Activated CD4-positive, alpha-beta T cell treated with anti-CD3 and anti-CD28 coated beads, Interleukin-2, amount 10 ng/mL, durations not matched to agents 7 days and 5 days (primary cell): ENCODE measurements at regions not wholly inside any gene's neighbourhood (a gene's known extent, or its start where the extent isn't known, plus 50 kb on each side); places are given as distances from the start of the nearest gene placed in this dataset.

Experiments used
- CTCF ChIA-PET: fragments of 350-600 bp; sonication (Branson Sonifier 250); formaldehyde crosslinking; loops from one replicate; lab custom pipeline; 2021; ENCODE audit warnings: antibody characterized with exemption; lab: Charles Lee
- POLR2A ChIA-PET: fragments of 350-600 bp; sonication (Branson Sonifier 250); formaldehyde crosslinking; loops from one replicate; lab custom pipeline; 2021; ENCODE audit warnings: antibody characterized with exemption; lab: Charles Lee
- DNase-seq: peaks from one replicate; pipeline ENCODE4 v3.0.0-alpha.2; 2020
- H3K27ac Mint-ChIP-seq: one replicate; pipeline ENCODE4 v1.8.0; 2021; ENCODE audit warnings: mild to moderate bottlenecking, moderate library complexity, mixed read lengths
- H3K27me3 Mint-ChIP-seq: one replicate; pipeline ENCODE4 v1.8.0; 2021; ENCODE audit warnings: mixed read lengths
- H3K36me3 Mint-ChIP-seq: one replicate; pipeline ENCODE4 v1.8.0; 2021; ENCODE audit warnings: low read depth, mixed read lengths
- H3K4me1 Mint-ChIP-seq: one replicate; pipeline ENCODE4 v1.8.0; 2021; ENCODE audit warnings: mixed read lengths
- H3K4me3 Mint-ChIP-seq: one replicate; pipeline ENCODE4 v1.8.0; 2021; ENCODE audit warnings: mild to moderate bottlenecking, moderate library complexity, mixed read lengths
- H3K9me3 Mint-ChIP-seq: one replicate; pipeline ENCODE4 v1.8.0; 2021; ENCODE audit warnings: mixed read lengths

DNA sequence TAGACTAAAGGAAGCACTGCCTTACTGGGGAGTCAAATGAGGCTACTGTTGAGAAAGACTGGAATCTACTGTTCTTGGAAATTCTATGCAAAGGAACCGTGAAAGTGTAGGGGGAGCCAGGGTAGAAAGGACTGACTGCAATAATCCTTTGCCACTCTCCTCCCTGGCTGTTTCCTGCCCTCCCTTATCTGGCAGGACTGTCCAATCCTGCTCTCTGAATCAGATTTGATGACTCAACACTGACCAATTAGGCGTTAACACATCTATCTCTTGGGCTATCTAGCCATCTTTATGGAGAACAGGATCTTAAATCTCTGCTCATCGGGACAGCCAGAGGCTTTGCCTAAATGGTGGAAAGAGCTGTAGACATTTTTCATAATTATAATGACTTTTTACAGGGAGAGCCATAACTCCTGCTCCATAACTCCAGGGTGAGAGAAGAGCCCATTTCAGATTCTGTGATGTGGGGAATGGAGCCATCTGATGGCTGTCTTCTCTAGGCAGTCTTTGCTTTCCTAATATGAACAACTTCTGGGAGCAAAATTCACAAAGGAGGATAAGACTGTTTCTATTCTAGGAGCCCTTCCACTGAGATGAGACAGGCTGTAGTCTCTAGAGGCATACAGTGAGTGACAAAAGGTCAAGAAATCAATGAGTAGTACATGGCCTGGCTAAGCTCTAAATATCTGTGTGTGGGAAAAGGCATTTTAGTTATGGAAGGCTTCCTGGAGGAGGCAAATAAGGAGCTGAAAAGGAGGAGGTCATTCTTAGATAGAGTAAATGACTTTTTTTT, 68.9 kb upstream of the CISTR start:
- ChIA-PET POLR2A (no interaction called here), CTCF (interaction anchor here (0.5 kb wide), 1 partner anchor 7 kb away, joined by 4 read pairs; no protein-coding TSS in a partner anchor)
- H3K27me3 Mint-ChIP-seq: peaks cover 54% of the 10 kb centered on the region
- no peak overlapping the region for H3K4me3 Mint-ChIP-seq
- H3K27ac Mint-ChIP-seq: no peak overlapping the region
- H3K36me3 Mint-ChIP-seq: no peaks in the 10 kb centered on the region
- DNase-seq: no peak
- H3K9me3 Mint-ChIP-seq: no peaks in the 10 kb centered on the region
- H3K4me1 Mint-ChIP-seq: no peaks in the 10 kb centered on the region

- no peaks in the 10 kb centered on the region for H3K9me3 Mint-ChIP-seq
- H3K4me3 Mint-ChIP-seq: no peak overlapping the region
- POLR2A ChIA-PET: no interaction called here
- no peak overlapping the region for H3K27ac Mint-ChIP-seq
- CTCF ChIA-PET: no interaction called here
- no peaks in the 10 kb centered on the region for H3K4me1 Mint-ChIP-seq
- H3K36me3 Mint-ChIP-seq: no peaks in the 10 kb centered on the region
- peaks cover 52% of the 10 kb centered on the region for H3K27me3 Mint-ChIP-seq
- no peak for DNase-seq
These were observed 72.4 kb upstream of the CISTR start for GRCh38 chr12:53824001-53824712.

DNA sequence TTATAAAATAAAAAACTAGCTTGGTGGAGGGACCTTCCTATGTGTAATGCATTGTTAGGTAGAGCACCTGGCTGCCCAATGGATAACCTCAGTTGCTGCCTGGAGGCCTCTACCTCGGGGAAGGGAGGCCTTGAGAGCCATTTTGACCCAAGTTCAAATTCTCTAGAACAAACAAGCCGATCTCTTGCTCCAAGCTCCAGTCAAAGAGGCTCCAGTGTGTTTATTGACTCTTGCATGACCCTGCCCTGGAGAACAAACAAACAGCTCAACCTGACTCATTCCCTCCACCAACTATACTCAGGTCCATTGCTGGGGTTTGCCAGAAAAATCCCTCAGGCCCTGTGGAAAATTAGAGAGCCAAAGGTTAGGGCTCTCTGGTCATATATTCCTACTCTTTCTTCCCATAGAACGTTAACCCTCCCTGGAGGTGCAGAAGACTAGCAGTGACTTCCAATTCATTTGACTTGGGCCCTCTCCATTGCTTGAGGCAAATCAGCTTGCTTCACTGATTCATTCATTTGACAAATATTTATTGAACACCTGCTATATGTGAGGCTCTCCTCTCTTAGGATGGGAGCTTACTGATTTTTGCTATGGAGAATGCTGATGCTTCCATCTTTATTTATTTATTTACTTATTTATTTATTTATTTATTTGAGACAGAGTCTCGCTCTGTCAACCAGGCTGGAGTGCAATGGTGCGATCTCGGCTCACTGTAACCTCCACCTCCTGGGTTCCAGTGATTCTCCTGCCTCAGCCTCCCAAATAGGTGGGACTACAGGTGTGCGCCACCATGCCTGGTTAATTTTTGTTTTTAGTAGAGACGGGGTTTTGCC, 73.7 kb upstream of the CISTR start:
- no peaks in the 10 kb centered on the region for H3K4me1 Mint-ChIP-seq
- no peak overlapping the region for H3K4me3 Mint-ChIP-seq
- H3K27ac Mint-ChIP-seq: no peak overlapping the region
- CTCF ChIA-PET: no interaction called here
- no peaks in the 10 kb centered on the region for H3K9me3 Mint-ChIP-seq
- H3K36me3 Mint-ChIP-seq: no peaks in the 10 kb centered on the region
- H3K27me3 Mint-ChIP-seq: peaks cover 42% of the 10 kb centered on the region
- POLR2A ChIA-PET: no interaction called here
- no peak for DNase-seq

GRCh38 chr12:53827306-53827705, 75.5 kb upstream of the CISTR start:
- CTCF ChIA-PET: interaction anchor here (1.6 kb wide), 1 partner anchor 22 kb away, joined by 3 read pairs; no protein-coding TSS in a partner anchor
- POLR2A ChIA-PET: no interaction called here
- H3K27me3 Mint-ChIP-seq: peaks cover 34% of the 10 kb centered on the region

GRCh38 chr12:53828598-53828997, 76.8 kb upstream of the CISTR start:
- no peaks in the 10 kb centered on the region for H3K4me1 Mint-ChIP-seq
- peaks cover 30% of the 10 kb centered on the region for H3K27me3 Mint-ChIP-seq
- CTCF ChIA-PET: no interaction called here
- H3K36me3 Mint-ChIP-seq: no peaks in the 10 kb centered on the region
- DNase-seq: no peak
- H3K4me3 Mint-ChIP-seq: no peak overlapping the region
- H3K27ac Mint-ChIP-seq: no peak overlapping the region
- POLR2A ChIA-PET: no interaction called here
- no peaks in the 10 kb centered on the region for H3K9me3 Mint-ChIP-seq

More at GRCh38 chr12:53827306-53827705, 75.5 kb upstream of the CISTR start:
- Mint-ChIP-seq H3K9me3 (no peaks in the 10 kb centered on the region), H3K4me3 (no peak overlapping the region), H3K36me3 (no peaks in the 10 kb centered on the region), H3K27ac (no peak overlapping the region), H3K4me1 (no peaks in the 10 kb centered on the region)
- DNase-seq: no peak

DNA sequence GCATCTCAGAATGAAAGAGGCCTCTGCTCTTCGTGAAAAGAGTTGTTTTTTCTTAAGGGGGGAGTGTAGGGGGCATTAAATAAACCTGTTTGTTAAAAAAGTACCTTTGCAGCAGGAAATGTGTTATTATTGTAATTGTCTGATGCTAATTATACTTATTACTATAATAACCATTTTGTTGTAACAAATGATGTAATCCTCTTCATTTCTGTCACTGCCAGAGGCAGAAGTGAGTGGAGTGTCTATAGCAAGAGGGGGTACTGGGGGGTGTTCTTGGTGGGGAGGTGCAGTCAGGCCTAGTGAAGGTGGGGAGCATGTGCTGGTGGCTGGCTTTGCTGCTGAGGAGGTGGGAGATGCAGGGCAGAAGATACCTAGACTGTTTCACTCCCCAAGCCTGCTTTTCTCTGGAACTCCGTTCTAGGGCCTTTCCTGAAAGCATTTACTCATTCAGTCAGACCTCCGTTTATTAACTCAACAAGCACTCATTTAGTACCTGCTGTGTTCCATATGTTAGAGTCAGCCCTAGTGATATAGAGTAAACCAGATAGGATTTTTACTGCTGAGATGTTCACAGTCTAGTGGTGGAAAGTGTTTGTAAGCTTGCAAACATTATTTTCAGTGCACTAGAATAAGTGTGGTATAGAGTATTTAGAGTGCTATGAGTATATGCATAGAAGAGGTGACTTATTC, 77.5 kb upstream of the CISTR start:
- POLR2A ChIA-PET: no interaction called here
- DNase-seq: no peak
- CTCF ChIA-PET: no interaction called here
- H3K36me3 Mint-ChIP-seq: no peaks in the 10 kb centered on the region
- peaks cover 34% of the 10 kb centered on the region for H3K27me3 Mint-ChIP-seq
- no peak overlapping the region for H3K27ac Mint-ChIP-seq
- H3K9me3 Mint-ChIP-seq: no peaks in the 10 kb centered on the region
- H3K4me3 Mint-ChIP-seq: no peak overlapping the region
- no peaks in the 10 kb centered on the region for H3K4me1 Mint-ChIP-seq

DNA sequence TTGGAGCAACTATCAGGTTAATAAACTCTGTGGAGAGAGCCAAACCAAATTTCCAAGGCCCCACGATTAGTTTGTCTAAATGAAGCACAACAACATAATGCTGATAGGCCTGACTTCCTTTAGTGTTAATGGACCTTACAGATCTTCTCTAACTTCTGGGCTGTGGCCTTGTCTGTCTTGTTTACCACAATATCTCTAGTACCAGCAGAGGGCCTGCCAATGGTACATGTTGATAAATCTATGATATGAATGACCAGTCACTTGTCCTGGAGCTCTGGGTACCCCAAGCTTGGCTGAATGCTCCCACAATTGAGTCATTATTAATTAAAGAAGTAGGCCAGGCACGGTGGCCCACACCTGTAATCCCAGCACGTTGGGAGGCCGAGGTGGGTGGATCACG, 78.9 kb upstream of the CISTR start:
- Mint-ChIP-seq H3K36me3 (no peaks in the 10 kb centered on the region), H3K27ac (no peak overlapping the region), H3K9me3 (no peaks in the 10 kb centered on the region), H3K27me3 (peaks cover 38% of the 10 kb centered on the region), H3K4me3 (no peak overlapping the region), H3K4me1 (no peaks in the 10 kb centered on the region)
- ChIA-PET POLR2A (no interaction called here), CTCF (interaction anchor here (0.6 to 1.6 kb wide), 3 partner anchors 13 to 1701 kb away, joined by 3 to 4 read pairs (median 3); no protein-coding TSS in a partner anchor)
- DNase-seq: no peak

DNA sequence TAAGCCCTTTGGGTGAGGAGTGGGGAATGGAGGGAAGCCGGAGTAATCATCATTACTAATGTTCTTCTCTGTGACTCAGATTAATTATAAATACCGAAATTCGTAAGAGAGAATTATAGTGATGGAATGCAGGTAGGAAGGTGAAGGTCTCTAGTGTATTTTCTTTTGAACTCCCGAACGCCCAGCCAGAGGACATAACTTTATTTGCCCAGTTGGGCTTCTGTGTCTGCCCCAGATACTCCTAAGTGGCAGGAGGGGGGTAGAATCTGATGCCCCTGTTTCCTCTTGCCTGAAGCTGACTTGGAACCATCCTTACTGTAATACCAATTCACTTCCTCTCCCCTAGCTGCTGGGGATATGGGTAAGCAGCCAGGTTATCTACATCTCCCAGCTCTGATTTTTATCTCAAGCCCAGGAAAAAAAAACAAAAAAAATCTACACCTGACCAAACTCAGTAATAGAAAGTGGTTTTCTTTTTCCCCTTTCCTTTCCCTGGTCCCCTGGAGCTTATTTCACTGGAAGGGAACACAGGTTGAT, 84.4 kb upstream of the CISTR start:
- CTCF ChIA-PET: no interaction called here
- Mint-ChIP-seq H3K4me1 (no peaks in the 10 kb centered on the region), H3K27ac (no peak overlapping the region), H3K36me3 (no peaks in the 10 kb centered on the region), H3K9me3 (no peaks in the 10 kb centered on the region), H3K27me3 (peaks cover 49% of the 10 kb centered on the region), H3K4me3 (no peak overlapping the region)
- POLR2A ChIA-PET: no interaction called here
- no peak for DNase-seq

DNA sequence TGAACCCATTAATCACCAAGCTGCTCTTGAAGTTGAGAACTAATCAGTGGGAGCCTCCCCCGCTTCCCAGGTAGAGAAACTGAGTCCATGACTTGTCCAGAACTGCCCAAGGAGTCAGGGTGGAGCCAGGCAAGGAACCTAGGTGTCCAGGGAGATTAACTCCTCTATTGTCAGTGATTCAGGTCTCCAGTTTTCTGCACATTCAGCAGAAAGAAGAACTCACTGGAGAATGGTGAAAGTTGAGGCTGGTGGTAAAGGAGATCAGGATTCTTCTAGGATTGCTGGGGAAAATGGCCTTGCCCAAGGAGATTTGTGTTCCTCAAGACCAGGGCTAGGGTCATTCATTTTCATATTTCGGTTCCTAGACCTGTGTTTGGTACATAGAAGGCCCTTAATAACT, 87.2 kb upstream of the CISTR start:
- ChIA-PET CTCF (interaction anchor here (0.6 kb wide), 1 partner anchor 53 kb away, joined by 3 read pairs; no protein-coding TSS in a partner anchor), POLR2A (no interaction called here)
- Mint-ChIP-seq H3K4me3 (no peak overlapping the region), H3K27me3 (peaks cover 56% of the 10 kb centered on the region), H3K27ac (no peak overlapping the region), H3K36me3 (no peaks in the 10 kb centered on the region), H3K9me3 (no peaks in the 10 kb centered on the region), H3K4me1 (no peaks in the 10 kb centered on the region)
- no peak for DNase-seq

GRCh38 chr12:53840316-53840715, 88.5 kb upstream of the CISTR start:
- H3K4me3 Mint-ChIP-seq: no peak overlapping the region
- peaks cover 49% of the 10 kb centered on the region for H3K27me3 Mint-ChIP-seq
- no peaks in the 10 kb centered on the region for H3K9me3 Mint-ChIP-seq
- H3K4me1 Mint-ChIP-seq: no peaks in the 10 kb centered on the region
- POLR2A ChIA-PET: no interaction called here
- H3K27ac Mint-ChIP-seq: no peak overlapping the region
- H3K36me3 Mint-ChIP-seq: no peaks in the 10 kb centered on the region
- no peak for DNase-seq
- CTCF ChIA-PET: interaction anchor here (1.1 kb wide), 1 partner anchor 15 kb away, joined by 4 read pairs; no protein-coding TSS in a partner anchor

GRCh38 chr12:53842686-53843085, 90.9 kb upstream of the CISTR start:
- Mint-ChIP-seq H3K4me1 (no peaks in the 10 kb centered on the region), H3K9me3 (no peaks in the 10 kb centered on the region), H3K4me3 (no peak overlapping the region), H3K27ac (no peak overlapping the region), H3K36me3 (no peaks in the 10 kb centered on the region), H3K27me3 (peaks cover 38% of the 10 kb centered on the region)
- ChIA-PET POLR2A (no interaction called here), CTCF (no interaction called here)
- no peak for DNase-seq

GRCh38 chr12:53843545-53843944, 91.8 kb upstream of the CISTR start:
- no peak overlapping the region for H3K4me3 Mint-ChIP-seq
- peaks cover 37% of the 10 kb centered on the region for H3K27me3 Mint-ChIP-seq
- no peaks in the 10 kb centered on the region for H3K4me1 Mint-ChIP-seq
- CTCF ChIA-PET: interaction anchor here (1.3 kb wide), 1 partner anchor 13 kb away, joined by 4 read pairs; no protein-coding TSS in a partner anchor
- no peaks in the 10 kb centered on the region for H3K36me3 Mint-ChIP-seq
- no peak for DNase-seq
- POLR2A ChIA-PET: no interaction called here
- no peaks in the 10 kb centered on the region for H3K9me3 Mint-ChIP-seq
- H3K27ac Mint-ChIP-seq: no peak overlapping the region
